ENCODE measurements at regions not wholly inside any gene's neighbourhood (a gene's known extent, or its start where the extent isn't known, plus 50 kb on each side); places are given as distances from the start of the nearest gene placed in this dataset.
"Not testable (repeated sequence)": the region's sequence is repeated elsewhere in the genome, so short reads cannot be mapped to it uniquely, and the experiment has no call there.

- no peak for DNase-seq
Observed at GRCh38 chr7:136103545-136104268, 126.5 kb upstream of the MTPN start.

- DNase-seq: no peak
Observed at GRCh38 chr7:136102881-136103280, 125.7 kb upstream of the MTPN start.

GRCh38 chr7:136092714-136093113, 115.6 kb upstream of the MTPN start:
- DNase-seq: not testable (repeated sequence)

- no peak for DNase-seq
Observed at GRCh38 chr7:136087881-136088280, 110.7 kb upstream of the MTPN start.

- no peak for DNase-seq
Observed at GRCh38 chr7:136086712-136087111, 109.6 kb upstream of the MTPN start.

GRCh38 chr7:136079934-136080333, 102.8 kb upstream of the MTPN start:
- no peak for DNase-seq

GRCh38 chr7:136079478-136079892, 102.3 kb upstream of the MTPN start:
- DNase-seq: no peak

GRCh38 chr7:136079066-136079465, 101.9 kb upstream of the MTPN start:
- DNase-seq: no peak

- no peak for DNase-seq
Observed at GRCh38 chr7:136078630-136079029, 101.5 kb upstream of the MTPN start.

GRCh38 chr7:136076954-136077353, 99.8 kb upstream of the MTPN start:
- no peak for DNase-seq

- DNase-seq: no peak
Observed at GRCh38 chr7:136074843-136075242, 97.7 kb upstream of the MTPN start.

GRCh38 chr7:136072447-136072846, 95.3 kb upstream of the MTPN start:
- DNase-seq: no peak

GRCh38 chr7:136070736-136071505, 93.8 kb upstream of the MTPN start:
- DNase-seq: no peak

- DNase-seq: no peak
Observed at GRCh38 chr7:136069840-136070529, 92.8 kb upstream of the MTPN start.

- no peak for DNase-seq
Observed at GRCh38 chr7:136067277-136067676, 90.1 kb upstream of the MTPN start.

GRCh38 chr7:136066304-136067143, 89.4 kb upstream of the MTPN start:
- DNase-seq: no peak

- DNase-seq: no peak
Observed at GRCh38 chr7:136064627-136065237, 87.6 kb upstream of the MTPN start.

GRCh38 chr7:136064081-136064480, 86.9 kb upstream of the MTPN start:
- no peak for DNase-seq

- no peak for DNase-seq
Observed at GRCh38 chr7:136063326-136063666, 86.1 kb upstream of the MTPN start.

- no peak for DNase-seq
Observed at GRCh38 chr7:136062625-136063325, 85.6 kb upstream of the MTPN start.

GRCh38 chr7:136061433-136061832, 84.3 kb upstream of the MTPN start:
- no peak for DNase-seq

GRCh38 chr7:136058546-136058945, 81.4 kb upstream of the MTPN start:
- no peak for DNase-seq

All from stimulated activated CD4-positive, alpha-beta T cell treated with anti-CD3 and anti-CD28 coated beads, Interleukin-15, amount 100 ng/mL, for 24 hours (primary cell).